CD8-positive, alpha-beta memory T cell (primary cell): ENCODE measurements at regions not wholly inside any gene's neighbourhood (a gene's known extent, or its start where the extent isn't known, plus 50 kb on each side); places are given as distances from the start of the nearest gene placed in this dataset.

ENCODE experiments used
- CTCF ChIA-PET: fragments of 350-600 bp; sonication (Branson Sonifier 250); formaldehyde crosslinking; loops from one replicate; lab custom pipeline; 2021; ENCODE audit warnings: antibody characterized with exemption; lab: Charles Lee
- POLR2A ChIA-PET: fragments of 350-600 bp; sonication (Branson Sonifier 250); formaldehyde crosslinking; loops from one replicate; lab custom pipeline; 2021; ENCODE audit warnings: antibody characterized with exemption; lab: Charles Lee
- DNase-seq, 5 donors: peaks; one replicate each; pipeline versions ENCODE4 v3.0.0 to v3.0.0-alpha.2; 2020 to 2022; ENCODE audit warnings: mixed read lengths in 1 of 5
- H3K27ac ChIP-seq: one replicate; pipeline ENCODE4 v1.7.0; 2013; ENCODE audit warnings: low read depth, mild to moderate bottlenecking, low read length, moderate library complexity
- H3K27me3 ChIP-seq: 2 replicates; pipeline ENCODE4 v1.7.0; 2013; ENCODE audit warnings: low read length, mild to moderate bottlenecking; ENCODE audit not compliant: insufficient read depth, poor library complexity, severe bottlenecking
- H3K36me3 ChIP-seq: 2 replicates; pipeline ENCODE4 v1.7.0; 2013; ENCODE audit warnings: mild to moderate bottlenecking, low read length, moderate library complexity; ENCODE audit not compliant: insufficient read depth
- H3K4me1 ChIP-seq: 2 replicates; pipeline ENCODE4 v1.7.0; 2013; ENCODE audit warnings: mild to moderate bottlenecking, low read length, moderate library complexity; ENCODE audit not compliant: insufficient read depth
- H3K4me3 ChIP-seq: 2 replicates; pipeline ENCODE4 v1.7.0; 2013; ENCODE audit warnings: mild to moderate bottlenecking, low read length
- H3K9me3 ChIP-seq: 2 replicates; pipeline ENCODE4 v1.7.0; 2013; ENCODE audit warnings: mild to moderate bottlenecking, low read length
- H3K27ac Mint-ChIP-seq, 8 donors: one replicate each; pipeline ENCODE4 v1.8.0; 2020 to 2021; ENCODE audit warnings: mixed read lengths in 8 of 8, mild to moderate bottlenecking in 6 of 8, inconsistent platforms in 3 of 8, moderate library complexity in 3 of 8
- H3K27me3 Mint-ChIP-seq, 2 donors: one replicate each; pipeline ENCODE4 v1.8.0; 2020 to 2021; ENCODE audit warnings: mixed read lengths in 2 of 2, mild to moderate bottlenecking in 1 of 2, moderate library complexity in 1 of 2
- H3K36me3 Mint-ChIP-seq, 3 donors: one replicate each; pipeline ENCODE4 v1.8.0; 2020 to 2021; ENCODE audit warnings: mixed read lengths in 3 of 3, inconsistent platforms in 1 of 3, mild to moderate bottlenecking in 1 of 3
- H3K4me1 Mint-ChIP-seq, 3 donors: one replicate each; pipeline ENCODE4 v1.8.0; 2020 to 2021; ENCODE audit warnings: mixed read lengths in 3 of 3, inconsistent platforms in 1 of 3, mild to moderate bottlenecking in 1 of 3
- H3K4me3 Mint-ChIP-seq, 7 donors: one replicate each; pipeline ENCODE4 v1.8.0; 2020 to 2021; ENCODE audit warnings: mixed read lengths in 7 of 7, mild to moderate bottlenecking in 6 of 7, moderate library complexity in 4 of 7, inconsistent platforms in 2 of 7
- H3K9me3 Mint-ChIP-seq, 5 donors: one replicate each; pipeline ENCODE4 v1.8.0; 2020 to 2022; ENCODE audit warnings: mixed read lengths in 5 of 5, mild to moderate bottlenecking in 3 of 5, moderate library complexity in 2 of 5, inconsistent platforms in 1 of 5

DNA sequence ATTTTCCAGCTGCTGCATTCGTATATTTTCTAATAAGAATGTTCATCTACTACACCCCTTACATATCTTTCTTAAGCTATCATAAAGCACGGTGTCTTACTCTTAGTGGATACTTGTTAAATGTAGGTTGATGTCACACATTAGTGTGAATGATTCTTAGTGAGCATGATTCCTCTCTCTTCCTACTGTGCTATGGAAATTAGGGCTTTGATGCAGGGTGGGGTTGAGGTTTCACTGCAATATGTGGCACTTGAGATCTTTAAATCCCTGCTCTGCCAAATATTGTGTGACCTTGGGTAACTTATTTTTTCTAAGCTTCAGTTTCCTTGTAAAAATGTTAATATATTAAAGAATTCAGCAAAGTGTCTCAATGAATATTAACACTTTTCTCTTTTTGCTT lies 188.4 kb downstream of the PDGFRA start:
- Histone ChIP-seq H3K4me3 (no peak overlapping the region), H3K9me3 (no peaks in the 10 kb centered on the region), H3K4me1 (no peaks in the 10 kb centered on the region), H3K36me3 (no peaks in the 10 kb centered on the region), H3K27ac (no peak overlapping the region), H3K27me3 (no peaks in the 10 kb centered on the region)
- Mint-ChIP-seq H3K27ac (no peak overlapping the region), H3K4me3 (no peak overlapping the region), H3K27me3 (no peaks in the 10 kb centered on the region), H3K4me1 (no peaks in the 10 kb centered on the region), H3K9me3 (peaks cover 0 to 10% (median 4%) of the 10 kb centered on the region in 5 donors), H3K36me3 (no peaks in the 10 kb centered on the region)
- CTCF ChIA-PET = no interaction called here
- no peak for DNase-seq
- POLR2A ChIA-PET = no interaction called here

DNA sequence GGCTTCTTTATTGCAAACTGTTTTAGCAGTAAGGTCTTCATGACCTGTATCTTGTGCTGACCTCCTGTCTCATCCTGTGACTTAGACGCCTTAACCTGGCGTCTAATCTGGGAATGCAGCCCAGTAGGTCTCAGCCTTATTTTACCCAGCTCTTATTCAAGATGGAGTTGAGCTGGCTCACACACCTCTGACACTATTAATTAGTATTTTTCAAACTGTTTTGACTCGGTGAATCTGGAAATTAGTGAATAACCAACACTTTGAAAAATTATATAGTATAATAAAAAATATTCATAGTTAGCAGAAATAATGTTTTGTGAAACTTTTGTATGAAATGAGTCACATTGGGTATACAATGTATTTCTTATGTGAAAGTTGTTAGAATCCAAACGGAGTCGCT lies 189.4 kb downstream of the PDGFRA start:
- H3K4me1 ChIP-seq = no peaks in the 10 kb centered on the region
- H3K9me3 Mint-ChIP-seq = peaks cover 0 to 10% (median 4%) of the 10 kb centered on the region in 5 donors
- no peaks in the 10 kb centered on the region for H3K27me3 Mint-ChIP-seq
- no peak for DNase-seq
- H3K36me3 Mint-ChIP-seq = no peaks in the 10 kb centered on the region
- CTCF ChIA-PET = no interaction called here
- H3K4me1 Mint-ChIP-seq = no peaks in the 10 kb centered on the region
- H3K27ac Mint-ChIP-seq = no peak overlapping the region
- H3K4me3 Mint-ChIP-seq = no peak overlapping the region
- H3K27ac ChIP-seq = no peak overlapping the region
- no peaks in the 10 kb centered on the region for H3K9me3 ChIP-seq
- H3K27me3 ChIP-seq = no peaks in the 10 kb centered on the region
- H3K4me3 ChIP-seq = no peak overlapping the region
- no peaks in the 10 kb centered on the region for H3K36me3 ChIP-seq
- POLR2A ChIA-PET = no interaction called here

DNA sequence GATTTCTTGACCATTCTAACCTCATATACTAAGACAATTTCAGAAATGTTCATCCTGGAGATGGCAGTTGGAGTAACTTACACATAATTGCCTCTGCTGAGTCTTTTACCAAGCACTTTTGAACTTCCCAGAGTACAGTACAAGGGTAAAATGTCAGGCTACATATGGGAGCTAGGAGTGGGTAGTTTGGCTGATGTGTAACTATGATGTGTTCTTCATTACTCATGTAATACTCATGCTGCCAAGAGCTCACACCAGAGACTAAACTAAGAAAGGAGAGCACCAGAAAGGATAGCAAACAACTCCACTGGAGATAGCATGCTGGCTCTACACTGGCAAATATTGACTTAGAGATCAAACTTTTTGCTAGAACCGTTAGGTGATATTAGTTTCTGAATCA lies 194.0 kb downstream of the PDGFRA start:
- H3K9me3 ChIP-seq = no peaks in the 10 kb centered on the region
- no peak overlapping the region for H3K27ac ChIP-seq
- Mint-ChIP-seq H3K4me1 (no peaks in the 10 kb centered on the region), H3K4me3 (no peak overlapping the region), H3K27me3 (peaks cover 0 to 4% of the 10 kb centered on the region in 2 donors), H3K36me3 (no peaks in the 10 kb centered on the region), H3K9me3 (peaks cover 0 to 4% (median 0%) of the 10 kb centered on the region in 5 donors), H3K27ac (no peak overlapping the region)
- POLR2A ChIA-PET = no interaction called here
- no peak for DNase-seq
- H3K4me1 ChIP-seq = no peaks in the 10 kb centered on the region
- H3K27me3 ChIP-seq = no peaks in the 10 kb centered on the region
- CTCF ChIA-PET = no interaction called here
- H3K36me3 ChIP-seq = no peaks in the 10 kb centered on the region
- H3K4me3 ChIP-seq = no peak overlapping the region

DNA sequence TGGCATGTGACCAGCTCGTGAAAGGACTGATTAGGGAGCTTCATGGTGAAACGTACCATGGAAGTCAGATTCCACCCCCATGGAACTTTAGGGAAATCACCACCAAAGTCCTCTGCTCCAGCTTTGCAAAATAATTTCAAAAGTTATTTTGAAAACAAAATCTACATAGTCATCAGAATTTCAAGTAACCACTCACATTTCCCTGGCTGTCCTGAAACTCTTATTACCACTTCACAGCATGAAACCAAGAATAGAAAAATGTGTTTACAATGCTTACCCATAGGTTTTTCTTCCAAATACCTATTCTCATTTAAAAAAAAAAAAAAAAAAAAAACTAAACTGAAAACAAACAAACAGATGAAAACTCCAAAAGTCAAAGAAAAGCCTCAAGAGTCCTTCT lies 198.7 kb downstream of the PDGFRA start:
- no peaks in the 10 kb centered on the region for H3K36me3 Mint-ChIP-seq
- no peak for DNase-seq
- no peaks in the 10 kb centered on the region for H3K36me3 ChIP-seq
- POLR2A ChIA-PET = no interaction called here
- peaks cover 0 to 8% of the 10 kb centered on the region in 2 donors for H3K27me3 Mint-ChIP-seq
- H3K4me1 Mint-ChIP-seq = no peaks in the 10 kb centered on the region
- CTCF ChIA-PET = no interaction called here
- H3K9me3 Mint-ChIP-seq = peaks cover 0 to 5% (median 0%) of the 10 kb centered on the region in 5 donors
- H3K27ac ChIP-seq = no peak overlapping the region
- H3K4me1 ChIP-seq = no peaks in the 10 kb centered on the region
- no peak overlapping the region for H3K4me3 Mint-ChIP-seq
- H3K4me3 ChIP-seq = no peak overlapping the region
- no peaks in the 10 kb centered on the region for H3K27me3 ChIP-seq
- no peak overlapping the region for H3K27ac Mint-ChIP-seq
- H3K9me3 ChIP-seq = no peaks in the 10 kb centered on the region

DNA sequence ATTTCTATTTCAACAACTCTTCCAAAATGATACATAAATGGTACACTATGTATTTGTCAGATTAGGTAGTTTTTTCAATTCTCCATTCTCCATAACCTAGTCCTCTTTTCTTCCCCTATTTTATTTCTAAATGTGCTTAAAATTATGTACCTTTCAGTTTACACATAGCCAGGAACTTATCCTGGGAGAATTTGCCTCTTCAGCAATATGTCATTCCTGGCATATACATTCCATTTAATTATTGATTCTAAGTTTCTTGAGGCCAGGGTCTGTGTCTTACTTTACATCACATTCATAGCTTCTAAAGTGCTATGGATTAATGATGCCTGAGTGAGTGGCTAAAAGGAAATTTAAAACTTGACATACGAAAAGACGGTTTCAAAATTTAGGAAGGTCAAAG lies 199.8 kb downstream of the PDGFRA start:
- POLR2A ChIA-PET = no interaction called here
- Mint-ChIP-seq H3K4me3 (no peak overlapping the region), H3K4me1 (no peaks in the 10 kb centered on the region), H3K27ac (no peak overlapping the region), H3K27me3 (peaks cover 0 to 7% of the 10 kb centered on the region in 2 donors), H3K9me3 (peaks cover 0 to 5% (median 0%) of the 10 kb centered on the region in 5 donors), H3K36me3 (no peaks in the 10 kb centered on the region)
- DNase-seq = no peak
- no peaks in the 10 kb centered on the region for H3K36me3 ChIP-seq
- no peak overlapping the region for H3K27ac ChIP-seq
- CTCF ChIA-PET = no interaction called here
- H3K27me3 ChIP-seq = no peaks in the 10 kb centered on the region
- no peaks in the 10 kb centered on the region for H3K4me1 ChIP-seq
- no peaks in the 10 kb centered on the region for H3K9me3 ChIP-seq
- no peak overlapping the region for H3K4me3 ChIP-seq

DNA sequence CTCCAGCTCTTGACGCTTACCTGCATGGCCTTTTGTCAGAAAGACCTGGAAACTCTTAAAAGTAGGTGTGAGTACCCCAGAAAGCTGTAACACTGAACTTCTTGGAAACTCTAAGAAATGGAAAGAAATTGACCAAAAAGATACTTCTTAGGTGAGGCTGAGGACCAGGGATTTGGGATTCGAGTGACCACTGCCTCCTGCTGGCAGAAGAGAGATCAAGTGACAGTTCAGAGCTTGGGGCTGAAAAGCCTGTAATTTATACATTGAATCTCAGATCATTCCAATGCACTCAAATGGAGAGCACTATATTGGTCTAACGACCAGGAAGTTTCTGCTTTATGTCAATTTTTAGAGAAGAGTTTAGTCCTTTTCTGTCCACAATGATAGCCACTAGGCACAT lies 204.6 kb downstream of the PDGFRA start:
- H3K36me3 ChIP-seq = no peaks in the 10 kb centered on the region
- no peaks in the 10 kb centered on the region for H3K4me1 ChIP-seq
- Mint-ChIP-seq H3K9me3 (peaks cover 0 to 6% (median 0%) of the 10 kb centered on the region in 5 donors), H3K4me1 (no peaks in the 10 kb centered on the region), H3K27ac (no peak overlapping the region), H3K4me3 (no peak overlapping the region), H3K36me3 (no peaks in the 10 kb centered on the region), H3K27me3 (peaks cover 5% of the 10 kb centered on the region in 2 donors)
- no peak overlapping the region for H3K27ac ChIP-seq
- H3K27me3 ChIP-seq = no peaks in the 10 kb centered on the region
- ChIA-PET CTCF (no interaction called here), POLR2A (no interaction called here)
- H3K9me3 ChIP-seq = no peaks in the 10 kb centered on the region
- DNase-seq = no peak
- H3K4me3 ChIP-seq = no peak overlapping the region

DNA sequence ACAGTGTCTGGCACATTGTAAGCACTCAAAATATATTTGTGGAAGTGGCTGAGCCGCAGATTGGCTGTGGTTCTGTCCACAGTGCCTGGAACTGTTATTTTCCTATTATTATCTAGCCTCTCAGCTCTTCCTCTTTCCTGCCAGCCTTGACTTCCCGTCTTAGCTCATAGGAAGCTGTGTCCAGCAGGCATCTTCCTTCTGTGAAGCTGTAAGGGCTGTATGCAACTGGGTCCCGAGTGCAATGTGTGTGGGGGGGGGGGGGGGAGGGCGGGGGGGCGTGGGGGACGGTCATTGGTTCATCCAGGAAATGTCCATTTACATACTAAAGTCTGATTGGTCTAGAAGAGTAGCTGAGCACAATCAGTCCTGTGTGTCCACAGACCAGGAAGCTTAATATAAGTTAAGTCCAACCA lies 210.7 kb downstream of the PDGFRA start:
- Histone ChIP-seq H3K9me3 (no peaks in the 10 kb centered on the region), H3K27me3 (no peaks in the 10 kb centered on the region), H3K36me3 (no peaks in the 10 kb centered on the region), H3K4me3 (no peak overlapping the region), H3K4me1 (no peaks in the 10 kb centered on the region), H3K27ac (no peak overlapping the region)
- ChIA-PET POLR2A (no interaction called here), CTCF (no interaction called here)
- H3K9me3 Mint-ChIP-seq = peaks cover 0 to 12% (median 0%) of the 10 kb centered on the region in 5 donors
- H3K27ac Mint-ChIP-seq = no peak overlapping the region
- H3K27me3 Mint-ChIP-seq = peaks cover 1 to 5% of the 10 kb centered on the region in 2 donors
- H3K4me1 Mint-ChIP-seq = no peaks in the 10 kb centered on the region
- no peaks in the 10 kb centered on the region for H3K36me3 Mint-ChIP-seq
- DNase-seq = no peak
- no peak overlapping the region for H3K4me3 Mint-ChIP-seq

DNA sequence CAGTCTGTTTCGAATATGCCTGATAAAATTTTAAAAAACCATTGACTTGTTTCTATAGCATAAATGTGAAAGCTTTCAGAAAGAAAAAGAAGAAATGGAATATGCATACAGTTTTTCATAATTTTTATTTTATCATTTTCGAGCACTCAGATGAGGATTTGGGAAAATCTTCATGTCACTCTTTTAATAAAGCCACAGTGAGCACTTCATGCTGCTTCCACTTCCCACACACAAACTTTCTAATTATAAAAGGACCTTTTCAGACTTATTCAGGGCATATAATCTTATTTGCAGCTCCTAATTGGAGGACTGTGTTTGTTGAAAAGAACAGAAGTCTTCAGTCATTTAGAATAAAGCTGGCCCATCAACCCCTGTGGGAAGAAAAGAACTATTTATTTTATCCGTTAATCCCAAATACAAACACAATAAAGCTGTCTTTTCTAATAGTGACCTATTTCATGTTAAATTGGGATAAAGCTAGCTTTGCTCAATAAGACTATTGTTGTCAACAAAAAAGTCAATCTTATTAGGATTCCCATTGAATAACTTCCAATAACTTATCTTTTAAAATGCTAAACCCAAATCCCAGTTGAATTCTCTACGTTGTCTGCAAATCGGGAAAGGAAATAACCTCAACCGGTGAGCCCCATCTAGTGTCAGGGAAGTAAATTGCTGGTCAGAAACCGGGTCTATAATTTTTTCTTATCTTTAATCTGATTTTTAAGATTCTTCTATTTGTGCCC lies 211.5 kb downstream of the PDGFRA start:
- Histone ChIP-seq H3K36me3 (no peaks in the 10 kb centered on the region), H3K27me3 (no peaks in the 10 kb centered on the region), H3K4me1 (no peaks in the 10 kb centered on the region), H3K27ac (no peak overlapping the region), H3K9me3 (no peaks in the 10 kb centered on the region), H3K4me3 (no peak overlapping the region)
- H3K9me3 Mint-ChIP-seq = peaks cover 0 to 12% (median 0%) of the 10 kb centered on the region in 5 donors
- POLR2A ChIA-PET = no interaction called here
- H3K36me3 Mint-ChIP-seq = no peaks in the 10 kb centered on the region
- peaks cover 1 to 5% of the 10 kb centered on the region in 2 donors for H3K27me3 Mint-ChIP-seq
- CTCF ChIA-PET = no interaction called here
- no peaks in the 10 kb centered on the region for H3K4me1 Mint-ChIP-seq
- no peak for DNase-seq
- H3K27ac Mint-ChIP-seq = no peak overlapping the region
- H3K4me3 Mint-ChIP-seq = no peak overlapping the region
